Fibroblast of skin of right quadriceps (primary cell): ENCODE measurements at regions not wholly inside any gene's neighbourhood (a gene's known extent, or its start where the extent isn't known, plus 50 kb on each side); places are given as distances from the start of the nearest gene placed in this dataset.
"Not testable (repeated sequence)": the region's sequence is repeated elsewhere in the genome, so short reads cannot be mapped to it uniquely, and the experiment has no call there.

Experiments used
- DNase-seq: peaks from one replicate; pipeline ENCODE4 v3.0.0-alpha.2; 2013

DNA sequence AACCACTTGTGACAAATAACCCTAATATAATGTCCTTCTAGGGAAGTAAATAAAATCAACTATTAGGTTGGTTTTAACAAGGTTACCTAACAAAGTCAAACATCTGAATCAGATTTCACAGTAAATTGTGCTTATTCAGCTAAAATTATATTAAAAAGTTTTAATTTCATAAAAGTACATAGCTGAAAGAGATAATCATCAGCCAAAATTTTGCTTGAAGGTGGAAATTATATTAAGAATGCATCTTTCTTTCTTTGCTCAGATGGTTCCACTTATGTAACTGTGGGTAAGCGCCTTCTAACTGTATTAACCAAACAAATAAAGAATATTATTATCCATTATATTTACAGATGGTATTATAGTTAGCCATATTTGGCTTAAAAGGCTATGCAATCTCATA lies 2840.3 kb upstream of the PCDH20 start:
- DNase-seq: no peak

DNA sequence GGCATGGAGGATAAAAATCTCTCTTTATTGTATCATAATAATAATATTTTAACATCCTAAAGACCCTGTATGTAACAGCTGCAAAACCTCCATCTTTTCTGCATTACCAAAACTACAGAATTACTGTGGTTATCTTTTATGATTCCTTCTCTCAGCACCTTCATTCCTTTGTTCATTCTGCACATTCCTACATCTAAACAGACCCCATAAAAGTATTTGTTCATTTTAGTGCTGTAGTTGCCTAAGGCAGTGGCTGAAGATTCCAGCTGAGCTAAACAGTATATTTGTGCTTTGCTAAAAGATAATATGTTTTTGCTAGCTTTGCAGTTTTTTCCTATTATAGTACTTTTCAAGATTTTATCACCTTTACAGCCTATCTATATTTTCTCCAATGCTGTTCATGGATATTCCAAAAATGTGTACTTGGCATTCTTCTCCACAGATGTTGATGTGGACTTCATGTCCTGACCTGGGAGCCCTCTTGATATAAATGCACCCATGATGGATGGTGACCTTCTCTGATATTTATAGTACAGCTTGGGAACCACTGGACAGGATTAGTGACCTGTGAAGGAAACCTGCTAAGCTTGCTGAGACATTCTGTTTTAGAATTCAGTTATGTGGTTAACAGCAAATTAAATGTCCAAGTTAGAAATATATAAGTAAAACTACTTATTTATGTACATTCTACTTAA lies 2832.9 kb upstream of the PCDH20 start:
- DNase-seq: peak; percentile 62

DNA sequence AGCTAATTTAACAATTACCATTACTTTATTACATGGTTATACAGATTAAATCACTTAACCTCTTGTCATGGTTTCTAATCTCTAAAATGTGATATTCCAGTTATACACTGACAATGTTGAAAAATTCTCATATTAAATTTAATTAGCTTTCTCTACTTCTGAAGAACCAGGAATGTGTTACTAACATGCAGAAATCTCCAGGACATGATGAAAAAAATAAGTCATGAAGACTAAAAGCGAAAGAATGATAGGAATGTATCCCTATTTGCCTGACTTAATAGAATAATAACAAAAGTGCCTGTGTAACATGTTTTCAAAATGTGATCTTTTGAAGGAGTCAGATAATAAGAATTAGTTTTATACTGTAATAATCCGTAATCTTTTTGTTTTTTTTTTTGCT lies 2823.7 kb upstream of the PCDH20 start:
- peak; percentile 84 for DNase-seq

DNA sequence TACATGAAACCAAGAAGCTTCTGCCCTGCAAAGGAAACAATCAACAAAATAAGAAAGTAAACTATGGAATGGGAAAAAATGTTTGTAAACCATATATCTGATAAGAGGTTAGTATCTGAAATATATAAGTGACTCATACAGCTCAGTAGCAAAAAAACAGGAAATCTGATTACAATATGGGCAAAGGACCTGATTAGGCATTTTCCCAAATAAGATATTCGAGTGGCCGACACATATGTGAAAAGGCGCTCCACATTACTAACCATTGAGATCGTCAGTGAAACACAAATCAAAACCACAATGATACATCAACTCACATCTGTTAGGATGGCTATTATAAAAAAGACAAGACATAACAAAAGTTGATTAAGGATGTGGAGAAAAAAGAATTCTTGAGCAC lies 2818.6 kb upstream of the PCDH20 start:
- peak; percentile 84 for DNase-seq

- DNase-seq: no peak
Observed at GRCh38 chr13:64223016-64223415, 2807.4 kb upstream of the PCDH20 start.

DNA sequence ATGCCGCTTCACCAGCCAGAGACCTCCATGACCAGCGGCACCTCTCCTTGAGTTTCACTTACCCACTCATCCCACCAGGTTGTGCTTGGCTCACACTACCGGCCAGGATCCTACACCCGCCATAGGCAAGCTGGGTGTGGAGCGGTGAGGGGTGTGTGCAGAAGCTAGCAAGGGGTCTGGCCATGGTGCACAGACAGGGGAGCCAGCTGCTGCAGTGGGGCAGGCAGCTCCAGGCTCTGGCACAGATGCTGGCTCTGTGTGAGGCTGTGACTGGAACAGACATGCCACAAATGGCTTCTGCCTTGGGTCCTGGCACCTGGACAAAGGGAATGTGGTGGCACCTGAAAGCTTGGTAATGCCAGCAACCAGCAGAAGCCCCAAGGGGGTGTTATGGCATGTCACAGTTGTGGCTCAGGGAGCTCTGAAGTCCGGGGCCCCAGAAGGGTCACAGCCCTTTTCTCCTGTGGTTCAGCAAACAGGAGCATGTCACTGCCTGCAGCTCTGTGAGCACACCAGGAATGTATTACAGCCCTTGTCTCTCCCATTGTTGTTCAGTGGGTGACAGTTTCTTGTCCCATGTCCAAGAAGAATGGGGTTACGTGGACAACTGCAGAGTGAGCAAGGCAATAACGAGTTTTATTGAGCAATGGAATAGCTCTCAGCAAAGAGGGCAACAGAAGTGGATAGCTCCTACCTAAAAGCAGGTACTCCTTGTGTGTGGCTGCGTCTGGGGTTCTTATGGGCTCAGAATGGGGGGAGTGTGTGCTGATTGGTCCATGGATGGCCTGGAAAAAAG lies 2791.0 kb upstream of the PCDH20 start:
- no peak for DNase-seq

GRCh38 chr13:64202517-64202916 lies 2786.9 kb upstream of the PCDH20 start:
- DNase-seq: no peak

DNA sequence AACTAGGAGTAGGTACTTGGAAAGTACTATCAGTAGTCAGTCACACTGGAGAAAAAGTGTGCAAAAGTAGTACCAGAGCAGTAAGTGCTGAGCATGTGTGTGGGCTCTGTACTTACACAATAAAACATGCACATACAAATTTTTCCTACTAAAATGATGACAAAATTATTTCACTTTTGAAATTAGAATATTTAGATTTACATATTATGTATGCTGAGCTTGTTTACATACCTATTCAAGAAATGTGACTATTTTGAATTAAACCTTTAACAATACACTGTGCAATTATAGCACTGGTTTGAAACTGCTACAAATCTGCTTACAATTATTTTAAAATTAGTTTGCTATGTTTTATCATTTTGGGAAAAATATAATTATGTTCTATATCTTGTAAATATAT lies 2781.6 kb upstream of the PCDH20 start:
- no peak for DNase-seq

- DNase-seq: no peak
Observed at GRCh38 chr13:64186503-64187250, 2771.0 kb upstream of the PCDH20 start.

- no peak for DNase-seq
Observed at GRCh38 chr13:64186071-64186470, 2770.4 kb upstream of the PCDH20 start.

GRCh38 chr13:64180756-64181155 lies 2765.1 kb upstream of the PCDH20 start:
- DNase-seq: no peak

GRCh38 chr13:64165826-64166225 lies 2750.2 kb upstream of the PCDH20 start:
- DNase-seq: no peak

GRCh38 chr13:64164435-64164834 lies 2748.8 kb upstream of the PCDH20 start:
- no peak for DNase-seq

GRCh38 chr13:64160479-64160878 lies 2744.8 kb upstream of the PCDH20 start:
- DNase-seq: no peak

DNA sequence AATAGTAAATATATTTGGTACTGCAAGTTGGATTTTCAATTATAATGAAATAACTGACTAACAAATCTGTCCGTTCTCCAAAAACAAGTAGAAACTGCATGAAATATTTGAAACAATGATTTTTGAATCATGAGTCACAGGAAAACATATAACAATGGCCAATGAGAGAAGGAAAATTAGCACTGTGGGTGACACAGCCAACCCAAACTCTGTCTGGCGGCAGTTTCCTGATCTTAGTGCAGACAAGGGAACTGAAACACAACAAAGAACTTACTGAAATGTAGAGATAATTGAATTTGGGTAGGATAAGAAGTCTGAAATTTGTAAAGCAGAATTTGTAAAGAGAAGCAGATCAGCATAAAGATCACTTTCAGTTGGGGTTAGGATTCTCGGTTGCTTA lies 2743.3 kb upstream of the PCDH20 start:
- DNase-seq: peak; percentile 50

DNA sequence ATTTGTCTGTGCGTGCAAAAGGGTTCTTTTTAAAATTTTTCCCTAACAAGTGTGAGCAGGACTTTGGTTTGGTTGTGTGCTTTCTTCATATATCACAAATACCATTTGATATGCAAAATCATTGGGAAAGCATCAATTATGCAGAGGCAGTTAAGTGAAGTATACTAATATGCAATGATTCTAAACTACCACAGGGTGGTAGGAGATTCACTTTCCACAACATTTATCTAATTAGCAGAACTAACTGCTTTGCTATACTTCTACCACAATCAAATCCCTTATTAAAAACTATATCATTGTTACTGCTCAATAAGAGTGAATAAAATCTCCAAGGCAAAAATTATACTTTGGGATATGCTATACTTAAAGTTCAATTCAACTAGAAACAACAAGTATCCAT lies 2738.9 kb upstream of the PCDH20 start:
- DNase-seq: peak; percentile 39

GRCh38 chr13:64130600-64130999 lies 2715.0 kb upstream of the PCDH20 start:
- no peak for DNase-seq

GRCh38 chr13:64130171-64130570 lies 2714.5 kb upstream of the PCDH20 start:
- DNase-seq: no peak

- no peak for DNase-seq
Observed at GRCh38 chr13:64127856-64128255, 2712.2 kb upstream of the PCDH20 start.

DNA sequence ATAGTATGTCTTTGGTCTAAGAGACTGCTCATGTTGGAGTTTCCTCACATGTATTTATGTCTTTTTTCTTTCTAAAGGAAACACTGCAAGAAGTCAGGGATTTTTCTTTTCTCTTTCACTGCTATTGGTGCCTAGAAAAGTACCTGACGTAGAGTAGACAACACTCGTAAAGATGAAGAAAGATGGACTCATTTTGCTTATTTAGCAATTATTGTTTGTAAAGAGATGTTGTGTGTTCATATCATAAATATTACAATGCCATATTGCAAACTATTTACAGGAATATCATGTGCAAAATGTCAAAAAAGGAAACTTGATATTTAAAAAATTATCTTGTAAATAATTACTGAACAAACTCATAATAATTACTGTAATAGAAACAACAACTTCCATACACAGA lies 2711.5 kb upstream of the PCDH20 start:
- no peak for DNase-seq

- not testable (repeated sequence) for DNase-seq
Observed at GRCh38 chr13:64121023-64121709, 2705.5 kb upstream of the PCDH20 start.

GRCh38 chr13:64099994-64100393 lies 2684.3 kb upstream of the PCDH20 start:
- DNase-seq: no peak

DNA sequence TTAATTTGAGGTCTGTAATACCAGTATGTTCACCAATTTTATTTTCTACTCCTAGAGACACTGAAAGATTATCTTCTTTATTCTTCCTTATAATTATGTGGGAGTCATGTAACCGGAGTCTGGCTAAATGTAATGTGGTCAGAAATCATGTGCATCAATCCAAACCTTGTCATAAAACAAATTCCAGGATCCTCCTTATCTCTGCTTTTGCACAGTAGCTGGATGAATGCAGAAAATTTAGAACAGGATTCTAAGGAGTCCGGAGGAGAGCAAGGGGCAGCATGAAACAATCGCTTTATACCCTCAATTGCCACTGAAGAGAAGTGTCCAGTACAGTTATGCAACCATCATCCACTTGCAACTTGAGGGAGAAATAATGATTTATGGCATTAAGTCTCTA lies 2674.7 kb upstream of the PCDH20 start:
- DNase-seq: no peak
